A204.1 (cell line): ENCODE measurements at regions not wholly inside any gene's neighbourhood (a gene's known extent, or its start where the extent isn't known, plus 50 kb on each side); places are given as distances from the start of the nearest gene placed in this dataset.
"Not testable (repeated sequence)": the region's sequence is repeated elsewhere in the genome, so short reads cannot be mapped to it uniquely, and the experiment has no call there.

Source experiments
- FAIRE-seq: peaks from 2 replicates; lab custom pipeline; 2012; peaks lifted over from hg19 to GRCh38; lab: Jason Lieb, UNC

GRCh38 chr3:88298189-88298588 is 148.4 kb downstream of the C3orf38 start:
- FAIRE-seq, result no peak

GRCh38 chr3:88301273-88301995 is 151.7 kb downstream of the C3orf38 start:
- FAIRE-seq, result no peak

GRCh38 chr3:88301996-88302393 is 152.2 kb downstream of the C3orf38 start:
- FAIRE-seq, result no peak

GRCh38 chr3:88303331-88303904 is 153.7 kb downstream of the C3orf38 start:
- FAIRE-seq, result not testable (repeated sequence)

- FAIRE-seq, result no peak
These were observed 157.9 kb downstream of the C3orf38 start for GRCh38 chr3:88307666-88308065.

GRCh38 chr3:88311826-88312225 is 162.1 kb downstream of the C3orf38 start:
- no peak for FAIRE-seq

- no peak for FAIRE-seq
These were observed 162.5 kb downstream of the C3orf38 start for GRCh38 chr3:88312256-88312655.

GRCh38 chr3:88318067-88318466 is 168.3 kb downstream of the C3orf38 start:
- FAIRE-seq, result no peak

GRCh38 chr3:88321363-88322050 is 171.7 kb downstream of the C3orf38 start:
- no peak for FAIRE-seq

GRCh38 chr3:88324788-88325187 is 175.0 kb downstream of the C3orf38 start:
- FAIRE-seq, result no peak

- no peak for FAIRE-seq
These were observed 184.6 kb downstream of the C3orf38 start for GRCh38 chr3:88334187-88334868.

- no peak for FAIRE-seq
These were observed 187.1 kb downstream of the C3orf38 start for GRCh38 chr3:88336894-88337293.

- no peak for FAIRE-seq
These were observed 193.5 kb downstream of the C3orf38 start for GRCh38 chr3:88343264-88343663.

- FAIRE-seq, result no peak
These were observed 196.9 kb downstream of the C3orf38 start for GRCh38 chr3:88346643-88347042.

GRCh38 chr3:88362428-88362827 is 212.7 kb downstream of the C3orf38 start:
- no peak for FAIRE-seq

GRCh38 chr3:88364926-88365325 is 215.2 kb downstream of the C3orf38 start:
- FAIRE-seq, result no peak

GRCh38 chr3:88369337-88369736 is 219.6 kb downstream of the C3orf38 start:
- no peak for FAIRE-seq

GRCh38 chr3:88369767-88370166 is 220.0 kb downstream of the C3orf38 start:
- FAIRE-seq, result no peak

GRCh38 chr3:88385090-88385489 is 235.3 kb downstream of the C3orf38 start:
- FAIRE-seq, result no peak

- FAIRE-seq, result no peak
These were observed 248.8 kb downstream of the C3orf38 start for GRCh38 chr3:88398581-88398980.

GRCh38 chr3:88403319-88403718 is 253.6 kb downstream of the C3orf38 start:
- no peak for FAIRE-seq

GRCh38 chr3:88408097-88408496 is 258.3 kb downstream of the C3orf38 start:
- no peak for FAIRE-seq

GRCh38 chr3:88408935-88409334 is 259.2 kb downstream of the C3orf38 start:
- FAIRE-seq, result no peak
